ENCODE measurements at regions not wholly inside any gene's neighbourhood (a gene's known extent, or its start where the extent isn't known, plus 50 kb on each side); places are given as distances from the start of the nearest gene placed in this dataset.
"Not testable (repeated sequence)": the region's sequence is repeated elsewhere in the genome, so short reads cannot be mapped to it uniquely, and the experiment has no call there.

DNA sequence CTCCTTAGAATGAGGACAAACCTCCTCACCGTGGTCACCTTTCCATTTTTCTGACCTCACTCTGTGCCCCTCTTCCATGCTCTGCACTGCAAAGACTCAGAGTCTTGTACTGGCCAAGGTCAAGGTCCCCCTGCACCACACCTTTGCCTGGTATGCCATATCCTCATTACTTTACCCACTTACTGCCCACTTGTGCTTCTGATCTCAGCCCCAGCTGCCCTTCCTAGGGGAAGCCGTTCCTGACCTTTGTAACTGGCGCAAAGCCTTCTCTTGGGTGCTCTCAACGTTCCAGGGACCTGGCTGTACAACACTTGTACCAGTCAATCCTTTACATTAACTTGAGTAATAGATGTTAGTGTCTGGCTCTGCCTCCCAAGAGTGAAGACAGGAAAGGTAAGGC is 256.0 kb downstream of the SV2B start:
- ATAC-seq (no peak), DNase-seq (no peak)
- intact Hi-C loops (cut with DNase I) = no loop called here

DNA sequence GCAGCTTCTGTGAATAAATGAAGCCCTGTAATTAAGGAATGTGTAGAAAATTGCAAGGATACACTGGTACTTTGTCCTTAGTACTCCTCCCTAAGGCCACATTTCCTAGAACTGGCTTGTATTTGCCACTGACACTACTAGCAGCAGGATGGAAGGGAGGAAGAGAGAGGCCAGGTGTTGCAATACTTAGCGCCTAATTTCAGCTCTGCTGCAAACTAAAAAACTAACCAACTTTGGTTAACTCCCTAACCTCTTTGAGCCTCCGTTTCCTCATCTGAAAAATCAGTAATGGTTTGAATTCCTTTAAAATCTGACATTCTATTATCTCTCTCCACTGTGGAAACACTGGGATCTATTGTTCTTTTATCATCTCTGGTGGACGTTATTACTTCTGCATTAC is 257.0 kb downstream of the SV2B start:
- ATAC-seq (no peak), DNase-seq (no peak)
- intact Hi-C loops (cut with DNase I) = no loop called here

DNA sequence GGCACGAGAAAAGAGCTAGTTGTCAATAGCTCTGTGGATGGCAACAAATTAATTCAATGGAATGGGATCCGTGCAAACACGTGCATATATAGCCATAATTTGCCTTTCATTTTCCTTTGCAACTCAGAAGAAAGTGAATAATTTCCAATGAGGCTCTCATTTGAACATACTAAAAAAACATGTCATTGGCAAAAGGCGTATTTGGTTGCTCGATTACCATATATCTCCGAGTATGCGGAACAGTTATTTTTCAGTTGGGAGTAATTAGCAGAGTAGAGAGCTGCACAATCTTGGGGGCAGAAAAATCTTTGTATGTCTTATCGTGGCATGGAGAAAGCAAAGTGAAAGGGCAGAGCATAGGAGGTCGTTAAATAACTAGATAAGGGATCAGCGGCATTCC is 257.4 kb downstream of the SV2B start:
- ATAC-seq = no peak
- DNase-seq = no peak
- intact Hi-C loops (cut with DNase I) = no loop called here

DNA sequence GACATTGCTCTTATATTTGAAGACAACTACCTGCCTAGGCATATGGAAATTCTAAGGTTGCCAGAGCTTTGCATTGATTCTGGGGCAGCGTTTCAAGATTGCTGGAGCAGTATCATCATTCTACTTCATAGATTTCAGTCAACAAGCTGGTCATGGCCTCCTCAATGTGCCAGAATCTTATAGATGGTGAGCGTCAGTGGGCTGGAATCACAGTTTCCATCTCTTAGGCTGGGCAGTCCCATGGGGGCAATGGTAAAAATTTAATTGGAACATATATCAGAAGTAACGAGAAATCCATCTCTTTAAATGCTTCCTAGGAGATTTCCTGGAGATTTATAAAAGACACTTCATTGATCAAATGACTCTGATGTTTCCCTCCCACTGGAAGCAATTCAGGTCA is 258.3 kb downstream of the SV2B start:
- intact Hi-C loops (cut with DNase I) = no loop called here
- no peak for ATAC-seq
- DNase-seq = no peak

DNA sequence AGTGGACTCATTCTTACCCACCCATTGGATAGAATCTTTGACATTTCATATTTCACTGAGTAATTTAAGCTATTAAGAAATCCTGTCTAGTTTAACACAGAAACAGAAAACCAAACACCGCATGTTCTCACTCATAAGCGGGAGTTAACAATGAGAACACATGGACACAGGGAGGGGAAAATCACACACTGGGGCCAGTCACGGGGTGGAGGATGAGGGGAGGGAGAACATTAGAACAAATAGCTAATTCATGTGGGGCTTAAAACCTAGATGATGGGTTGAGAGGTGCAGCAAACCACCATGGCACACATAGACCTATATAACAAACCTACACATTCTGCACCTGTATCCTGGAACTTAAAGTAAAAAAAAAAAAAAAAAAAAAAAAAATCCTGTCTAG is 261.6 kb downstream of the SV2B start:
- DNase-seq; ATAC-seq; intact Hi-C loops (cut with DNase I): not testable (repeated sequence)

DNA sequence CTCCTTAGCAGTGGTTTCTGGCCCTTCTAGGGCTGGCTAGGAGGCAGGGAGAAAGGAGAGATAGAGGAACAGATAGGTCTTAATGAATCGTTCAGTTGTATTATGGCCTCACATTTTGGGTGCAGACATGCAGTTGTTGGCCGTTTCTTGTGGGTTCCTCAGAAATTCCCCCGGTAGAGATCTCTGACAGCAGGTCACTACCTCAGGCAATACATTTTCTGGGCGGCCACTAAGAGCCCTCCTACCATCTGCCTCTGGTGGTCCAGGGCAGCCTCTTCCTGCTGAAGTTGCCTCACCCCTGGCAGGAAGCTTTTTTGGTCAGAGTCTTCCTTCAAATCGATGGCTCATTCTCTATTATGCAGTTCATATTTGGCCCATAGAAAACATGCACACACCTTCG is 266.1 kb downstream of the SV2B start:
- DNase-seq = no peak
- intact Hi-C loops (cut with DNase I) = no loop called here
- no peak for ATAC-seq

DNA sequence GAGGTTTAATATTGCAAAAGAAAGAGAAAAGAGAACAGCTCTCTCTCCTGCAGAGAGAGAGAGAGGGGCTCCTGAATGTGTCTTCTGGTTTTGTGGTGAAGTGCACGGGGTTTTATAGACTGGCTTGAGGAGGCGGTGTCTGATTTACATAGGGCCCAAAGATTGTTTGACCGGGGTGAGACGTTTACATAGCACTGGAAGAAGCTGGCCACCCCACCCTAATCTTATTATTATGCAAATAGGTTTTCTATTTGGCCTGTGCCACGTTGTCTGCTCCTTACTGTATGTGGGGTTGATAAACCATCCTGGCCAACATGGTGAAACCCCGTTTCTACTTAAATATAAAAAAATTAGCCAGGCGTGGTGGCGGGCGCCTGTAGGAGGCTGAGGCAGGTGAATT is 268.6 kb downstream of the SV2B start:
- ATAC-seq (no peak), DNase-seq (no peak)
- intact Hi-C loops (cut with DNase I) = no loop called here

DNA sequence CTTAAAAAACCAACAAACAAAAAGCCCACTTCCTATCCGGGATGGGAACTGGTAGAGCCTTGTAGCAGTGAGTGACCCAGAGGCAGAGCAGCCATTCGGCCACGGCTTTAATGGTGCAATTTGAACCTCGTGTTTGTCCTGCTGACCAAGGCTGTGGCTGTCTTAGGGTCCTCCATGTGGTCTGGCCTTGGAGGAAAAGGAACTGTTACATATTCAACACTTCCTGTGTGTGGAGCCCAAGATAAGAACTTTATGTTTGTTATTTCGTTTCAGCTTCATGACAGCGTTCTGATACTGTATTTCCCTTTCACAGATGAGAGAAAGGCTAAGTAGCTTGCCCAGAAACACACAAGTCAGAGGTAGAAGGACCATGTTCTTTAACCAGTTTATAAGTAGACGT is 269.8 kb downstream of the SV2B start:
- ATAC-seq = no peak
- no peak for DNase-seq
- intact Hi-C loops (cut with DNase I) = no loop called here

DNA sequence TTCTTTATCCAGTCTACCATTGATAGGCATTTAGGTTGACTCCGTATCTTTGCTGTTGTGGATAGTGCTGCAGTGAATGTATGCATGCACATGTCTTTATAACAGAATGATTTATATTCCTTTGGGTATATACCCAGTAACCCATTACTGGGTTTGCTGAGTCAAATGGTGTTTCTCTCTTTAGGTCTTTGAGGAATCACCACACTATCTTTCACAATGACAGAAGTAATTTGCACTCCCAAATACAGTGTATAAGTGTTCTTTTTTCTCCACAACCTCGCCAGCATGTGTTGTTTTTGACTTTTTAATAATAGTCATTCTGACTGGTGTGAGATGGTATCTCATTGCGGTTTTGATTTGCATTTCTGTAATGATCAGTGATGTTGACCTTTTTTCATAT is 271.3 kb downstream of the SV2B start:
- DNase-seq; ATAC-seq; intact Hi-C loops (cut with DNase I): not testable (repeated sequence)

DNA sequence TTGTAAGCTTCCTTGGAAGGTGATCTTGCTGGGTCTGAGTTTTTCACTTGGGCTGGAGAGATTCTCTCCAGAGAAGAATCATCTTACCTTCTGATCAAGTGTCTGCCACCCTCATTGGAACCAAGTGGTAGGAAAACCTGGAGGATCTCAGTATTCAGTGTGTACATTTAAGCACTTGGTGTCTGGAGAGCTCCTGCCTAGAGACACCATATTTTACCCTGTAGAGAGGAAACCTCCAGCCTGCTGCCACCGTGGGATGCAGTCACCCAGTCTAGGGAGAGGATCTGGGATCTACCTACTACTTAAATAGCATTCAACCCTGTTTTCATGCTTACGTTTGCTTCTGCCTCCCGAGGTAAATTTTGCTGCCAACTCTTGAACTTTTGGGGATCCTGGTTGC is 274.3 kb downstream of the SV2B start:
- intact Hi-C loops (cut with DNase I) = no loop called here
- no peak for ATAC-seq
- no peak for DNase-seq

DNA sequence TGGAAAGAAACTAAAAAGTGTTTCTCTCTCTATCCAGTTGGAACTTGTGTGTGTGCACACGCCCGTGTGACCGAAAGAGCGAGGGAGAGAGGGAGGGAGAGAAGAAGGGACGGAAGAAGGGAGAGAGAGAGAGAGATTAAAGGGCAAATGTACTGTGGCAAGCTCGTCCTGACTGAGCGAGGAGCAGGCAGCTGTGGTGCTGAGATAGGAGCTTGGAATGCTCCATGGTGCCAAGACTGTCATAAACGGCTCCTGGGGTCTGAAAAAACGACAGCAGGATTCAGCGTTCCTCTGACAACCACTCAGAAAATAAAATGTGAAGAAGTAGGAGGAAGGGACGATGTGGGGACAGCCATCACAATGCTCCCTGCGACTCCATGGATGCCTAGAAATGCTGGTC is 276.0 kb downstream of the SV2B start:
- DNase-seq (no peak), ATAC-seq (peak; percentile 43 to 71)
- intact Hi-C loops (cut with DNase I) = no loop called here

DNA sequence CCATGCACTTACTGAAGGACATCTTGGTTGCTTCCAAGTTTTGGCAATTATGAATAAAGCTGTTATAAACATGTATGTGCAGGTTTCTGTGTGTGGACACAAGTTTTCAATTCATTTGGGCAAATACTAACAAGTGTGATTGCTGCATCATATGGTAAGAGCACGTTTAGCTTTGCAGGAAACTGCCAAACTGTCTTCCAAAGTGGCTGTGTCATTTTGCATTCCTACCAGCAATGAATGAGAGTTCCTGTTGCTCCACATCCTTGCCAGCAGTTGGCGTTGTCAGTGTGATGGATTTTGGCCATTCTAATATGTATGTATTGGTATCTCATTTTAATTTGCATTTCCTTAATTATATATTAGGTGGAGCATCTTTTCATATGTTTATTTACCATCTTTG is 280.1 kb downstream of the SV2B start:
- ATAC-seq = no peak

DNA sequence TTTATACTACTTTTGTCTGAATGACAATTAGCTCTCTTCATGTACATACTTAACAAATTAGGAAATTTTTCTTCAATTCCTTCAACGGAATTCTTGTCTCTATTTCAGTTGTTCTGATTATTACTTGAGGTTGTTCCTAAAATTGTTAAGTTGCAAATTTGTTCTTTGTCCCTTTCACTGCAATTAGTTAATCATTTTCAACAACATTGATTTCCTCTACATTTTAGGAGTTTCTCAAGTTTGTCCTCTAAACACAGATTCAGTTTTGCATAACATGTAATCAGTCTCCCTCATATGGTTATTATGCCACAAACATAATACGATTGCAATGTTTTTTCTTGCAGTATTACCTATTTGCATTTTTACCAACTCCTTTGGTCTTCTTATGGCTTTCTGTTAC is 283.5 kb downstream of the SV2B start:
- ATAC-seq = no peak
- intact Hi-C loops (cut with DNase I) = no loop called here
- no peak for DNase-seq

More for the DNA sequence above, 280.1 kb downstream of the SV2B start:
- intact Hi-C loops (cut with DNase I) = no loop called here
- DNase-seq = no peak

DNA sequence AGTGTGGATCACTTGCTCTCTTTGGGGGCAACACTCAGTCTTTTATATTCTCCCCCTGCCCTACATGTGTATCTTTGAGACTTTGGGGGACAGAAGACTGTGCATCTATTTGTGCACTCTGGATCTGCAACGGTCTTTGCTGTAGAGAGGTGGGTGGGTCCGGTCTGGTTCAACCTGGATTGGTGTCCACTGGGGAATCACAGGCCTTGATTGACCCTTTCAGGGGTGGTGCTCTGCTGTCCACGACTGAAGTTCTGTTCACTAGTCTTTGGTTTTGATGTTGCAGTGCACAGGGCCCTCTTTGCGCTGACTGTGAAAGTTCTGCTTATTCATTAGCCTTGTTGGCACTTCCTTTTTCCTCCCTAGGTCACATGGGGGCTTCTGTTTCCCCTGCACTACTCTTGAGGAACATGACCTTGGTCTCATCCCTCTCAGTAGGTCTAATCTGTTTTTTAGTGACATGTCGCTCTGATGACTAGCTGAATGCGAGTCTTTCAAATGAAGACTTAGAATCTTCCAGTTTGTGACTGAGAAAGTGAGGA is 284.2 kb downstream of the SV2B start:
- intact Hi-C loops (cut with DNase I) = no loop called here
- no peak for DNase-seq
- no peak for ATAC-seq

DNA sequence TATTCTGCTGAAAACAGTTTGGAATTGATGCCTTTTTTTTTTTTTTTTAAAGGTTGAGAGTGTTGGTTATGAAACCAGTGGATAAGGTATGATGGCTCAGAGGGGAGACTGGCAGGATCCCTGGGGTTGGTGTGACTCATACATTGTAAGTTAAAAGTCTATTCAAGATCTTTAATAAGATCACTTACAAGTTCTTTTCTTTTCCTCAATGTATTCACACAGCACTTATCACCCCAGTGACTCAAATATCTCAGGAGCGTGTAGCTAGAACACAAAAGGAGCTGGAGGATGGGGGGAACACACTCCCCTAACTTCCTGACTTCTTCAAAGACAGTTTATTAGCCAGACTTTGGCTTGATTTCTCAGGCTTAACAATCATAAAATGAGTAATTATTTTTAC is 285.3 kb downstream of the SV2B start:
- intact Hi-C loops (cut with DNase I) = no loop called here
- ATAC-seq (peak in 1 of 2 donors; percentile 67), DNase-seq (no peak)

DNA sequence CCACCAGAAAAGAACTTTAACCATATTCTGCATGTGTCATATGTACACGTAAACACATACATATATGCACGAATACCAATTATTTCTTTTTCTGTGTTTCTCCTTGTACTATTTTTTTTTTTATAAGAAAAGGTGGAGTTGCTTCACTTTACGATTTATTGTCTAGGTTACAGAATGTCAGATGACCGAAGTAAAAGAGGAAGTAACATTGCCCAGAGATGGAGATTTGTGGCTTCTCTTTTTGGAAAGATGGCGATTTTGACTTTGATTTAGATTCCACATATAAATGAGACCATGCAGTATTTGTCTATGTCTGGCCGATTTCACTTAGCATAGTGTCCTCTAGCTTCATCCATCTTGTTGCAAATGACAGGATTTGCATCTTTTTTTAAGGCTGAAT is 293.1 kb downstream of the SV2B start:
- no peak for DNase-seq
- intact Hi-C loops (cut with DNase I) = no loop called here
- ATAC-seq = no peak

DNA sequence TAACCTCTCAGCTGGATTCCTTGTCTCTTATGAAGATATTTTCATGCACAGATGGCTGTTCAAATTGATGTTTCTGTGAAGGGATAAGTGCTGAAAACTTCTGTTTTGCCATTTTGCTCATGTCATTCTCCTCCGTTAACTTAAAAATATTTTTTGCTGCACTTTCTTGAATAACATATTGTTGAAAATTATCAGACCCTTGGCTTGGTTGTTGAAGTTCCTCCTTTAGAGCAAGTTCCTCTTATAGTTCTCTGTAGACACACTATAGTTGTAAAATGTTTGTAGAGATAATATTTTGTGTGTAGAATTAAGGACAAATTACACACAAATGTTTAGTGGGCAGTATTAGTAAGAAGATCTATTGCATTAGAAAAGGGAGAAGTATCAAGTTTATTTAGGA is 300.4 kb downstream of the SV2B start:
- intact Hi-C loops (cut with DNase I) = no loop called here
- no peak for DNase-seq
- ATAC-seq = no peak

DNA sequence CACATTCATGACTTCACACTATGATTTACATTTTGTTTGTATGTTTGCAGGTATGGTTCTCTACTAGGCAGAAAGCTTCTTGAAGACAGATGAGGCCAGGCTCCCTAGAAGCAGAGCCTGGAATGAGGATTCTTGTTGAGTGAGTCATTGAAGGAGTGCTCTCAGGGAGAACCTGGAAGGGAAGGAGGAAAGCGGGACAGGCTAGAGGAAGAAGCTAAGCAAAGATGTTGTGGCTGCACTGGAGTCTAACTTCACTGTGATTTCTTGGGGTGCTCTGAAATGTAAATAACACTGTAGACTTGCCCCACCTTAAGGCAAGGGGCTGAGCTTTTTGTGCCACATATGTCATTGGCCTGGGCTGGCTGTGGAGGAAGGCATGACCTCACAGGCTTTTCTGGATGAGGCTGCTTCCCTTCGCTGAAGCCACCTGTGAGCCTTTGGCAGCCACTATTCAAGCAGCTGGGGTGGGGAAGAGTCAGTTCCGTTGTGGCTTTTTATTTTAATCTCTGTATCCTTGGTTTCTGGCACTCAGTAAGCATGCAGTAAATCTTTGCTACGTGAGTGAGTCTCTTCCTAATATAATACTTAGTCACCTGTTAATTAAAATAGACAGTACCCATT is 307.3 kb downstream of the SV2B start:
- DNase-seq = peak; percentile 26
- ATAC-seq = peak; percentile 20 to 81
- intact Hi-C loops (cut with DNase I) = no loop called here

DNA sequence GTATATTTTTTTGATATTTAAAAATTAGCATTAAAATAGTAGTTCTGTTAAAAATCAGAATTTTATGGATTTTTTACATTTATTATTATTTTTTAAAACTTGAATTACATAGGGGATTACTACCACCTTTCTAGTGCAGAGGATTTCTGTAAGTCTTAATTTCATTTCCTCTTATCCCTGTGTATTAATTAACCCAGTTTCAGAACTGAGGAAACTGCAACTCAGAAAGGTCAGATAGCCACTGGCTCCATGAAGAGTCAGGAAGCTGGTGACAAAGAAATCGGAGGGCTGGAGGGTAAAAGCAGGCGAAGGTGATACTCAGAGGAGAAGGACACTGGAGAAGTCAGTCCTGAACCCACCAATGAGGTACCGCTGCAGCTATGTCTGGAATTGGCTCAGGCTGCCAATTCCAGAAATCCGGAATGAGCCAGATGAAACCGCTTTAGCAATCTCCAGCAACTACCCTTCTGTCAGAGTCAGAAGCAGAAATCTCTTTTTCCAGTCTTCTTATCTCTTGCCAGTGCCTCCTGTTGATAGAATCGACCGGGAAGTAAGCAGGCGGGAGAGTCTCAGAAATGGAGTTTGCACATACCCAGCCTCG is 308.5 kb downstream of the SV2B start:
- intact Hi-C loops (cut with DNase I) = no loop called here
- DNase-seq (peak; percentile 20), ATAC-seq (peak; percentile 84 to 89)

DNA sequence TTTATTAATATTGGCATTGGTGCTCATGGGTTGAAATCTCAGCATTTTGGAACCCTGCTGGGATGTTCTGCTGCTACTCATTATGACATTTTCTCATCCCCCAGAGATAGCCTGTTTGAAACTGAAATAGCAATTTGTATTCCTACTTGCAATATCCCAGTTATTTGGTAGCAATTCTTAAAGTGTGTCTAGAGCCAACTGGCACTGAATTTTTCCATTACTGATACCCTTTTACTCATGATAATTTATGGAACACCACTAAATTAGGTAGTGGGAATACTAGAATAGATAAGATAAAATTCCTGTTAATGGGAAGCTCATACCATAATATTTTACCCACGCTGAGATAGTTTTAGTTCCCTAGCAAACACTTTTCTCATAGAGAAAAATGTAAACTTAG is 309.3 kb downstream of the SV2B start:
- ATAC-seq (peak in 1 of 2 donors; percentile 13), DNase-seq (no peak)
- intact Hi-C loops (cut with DNase I) = no loop called here

DNA sequence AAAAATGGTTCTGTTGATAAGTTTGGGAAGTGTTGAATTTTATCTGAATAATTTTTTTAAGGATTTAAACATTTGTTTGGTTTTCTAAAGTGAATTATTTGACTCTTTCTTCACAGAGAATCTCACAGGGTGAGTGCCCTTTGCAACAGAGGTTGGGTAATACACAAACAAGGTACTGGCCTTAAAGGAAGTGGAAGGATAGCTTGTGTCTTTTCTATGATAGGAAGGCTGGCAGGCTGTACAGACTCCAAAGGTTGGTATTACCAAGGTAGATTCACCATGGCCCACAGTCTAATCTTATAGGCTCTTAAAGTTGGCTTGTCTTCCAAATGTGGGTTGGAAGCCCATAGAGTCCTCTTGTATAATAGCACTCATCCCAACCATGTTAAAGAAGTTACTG is 311.5 kb downstream of the SV2B start:
- no peak for DNase-seq
- intact Hi-C loops (cut with DNase I) = no loop called here
- no peak for ATAC-seq

Measured in left cardiac atrium (tissue), 4 donors.